ENCODE measurements at regions not wholly inside any gene's neighbourhood (a gene's known extent, or its start where the extent isn't known, plus 50 kb on each side); places are given as distances from the start of the nearest gene placed in this dataset.

GRCh38 chr2:168317282-168317681 is 69.9 kb upstream of the STK39 start:
- Mint-ChIP-seq H3K36me3 (ENCODE audit: insufficient read depth, unreplicated experiment) (no peaks in the 10 kb centered on the region), H3K9me3 (ENCODE audit: unreplicated experiment) (no peaks in the 10 kb centered on the region), H3K4me1 (ENCODE audit: low read depth, unreplicated experiment) (no peaks in the 10 kb centered on the region), H3K27me3 (ENCODE audit: insufficient read depth, unreplicated experiment) (peaks cover 3% of the 10 kb centered on the region), H3K27ac (ENCODE audit: unreplicated experiment) (no peak overlapping the region), H3K4me3 (ENCODE audit: unreplicated experiment) (no peak overlapping the region)
- intact Hi-C loops (cut with micrococcal nuclease; ENCODE audit: unreplicated experiment), result no loop called here
- BruUV-seq (replicated peaks), result no TSS peak
- Histone ChIP-seq H3K27me3 (replicated peaks; ENCODE audit: control insufficient read depth, insufficient read depth, low read length) (no peaks in the 10 kb centered on the region), H3K9me3 (no peaks in the 10 kb centered on the region), H3K4me3 (ENCODE audit: low read depth, low read length) (no peak overlapping the region), H3K36me3 (ENCODE audit: control insufficient read depth, insufficient read depth, low read length) (no peaks in the 10 kb centered on the region), H3K4me1 (no peaks in the 10 kb centered on the region)
- ChIA-PET POLR2A (no interaction called here), CTCF (no interaction called here)
- TF ChIP-seq CTCF (IDR thresholded peaks at IDR 0.05; ENCODE audit: insufficient read depth in 1 of 2, low read depth in 1 of 2, low read length in 1 of 2, severe bottlenecking in 1 of 2, unreplicated experiment in 1 of 2), result no peak
- no peak for DNase-seq

GRCh38 chr2:168320267-168320666 is 72.9 kb upstream of the STK39 start:
- Mint-ChIP-seq H3K9me3 (ENCODE audit: unreplicated experiment) (no peaks in the 10 kb centered on the region), H3K27ac (ENCODE audit: unreplicated experiment) (no peak overlapping the region), H3K27me3 (ENCODE audit: insufficient read depth, unreplicated experiment) (peaks cover 6% of the 10 kb centered on the region), H3K36me3 (ENCODE audit: insufficient read depth, unreplicated experiment) (no peaks in the 10 kb centered on the region), H3K4me1 (ENCODE audit: low read depth, unreplicated experiment) (no peaks in the 10 kb centered on the region), H3K4me3 (ENCODE audit: unreplicated experiment) (no peak overlapping the region)
- Histone ChIP-seq H3K4me1 (no peaks in the 10 kb centered on the region), H3K4me3 (ENCODE audit: low read depth, low read length) (no peak overlapping the region), H3K36me3 (ENCODE audit: control insufficient read depth, insufficient read depth, low read length) (no peaks in the 10 kb centered on the region), H3K9me3 (no peaks in the 10 kb centered on the region), H3K27me3 (replicated peaks; ENCODE audit: control insufficient read depth, insufficient read depth, low read length) (no peaks in the 10 kb centered on the region)
- intact Hi-C loops (cut with micrococcal nuclease; ENCODE audit: unreplicated experiment), result no loop called here
- ChIA-PET CTCF (interaction anchor here (1.1 kb wide), 1 partner anchor 16 kb away, joined by 5 read pairs; no protein-coding TSS in a partner anchor), POLR2A (no interaction called here)
- no peak for DNase-seq
- TF ChIP-seq CTCF (IDR thresholded peaks at IDR 0.05; ENCODE audit: insufficient read depth in 1 of 2, low read depth in 1 of 2, low read length in 1 of 2, severe bottlenecking in 1 of 2, unreplicated experiment in 1 of 2), result no peak
- BruUV-seq (replicated peaks), result no TSS peak

GRCh38 chr2:168322325-168323007 is 75.1 kb upstream of the STK39 start:
- H3K4me3 Mint-ChIP-seq (ENCODE audit: unreplicated experiment), result no peak overlapping the region
- POLR2A ChIA-PET, result interaction anchor here (0.5 kb wide), 1 partner anchor 599 kb away, joined by 5 read pairs; no protein-coding TSS in a partner anchor
- no peak for DNase-seq
- H3K27me3 Mint-ChIP-seq (ENCODE audit: insufficient read depth, unreplicated experiment), result peaks cover 6% of the 10 kb centered on the region
- BruUV-seq (replicated peaks), result no TSS peak
- CTCF ChIA-PET, result no interaction called here
- intact Hi-C loops (cut with micrococcal nuclease; ENCODE audit: unreplicated experiment), result no loop called here
- TF ChIP-seq CTCF (IDR thresholded peaks at IDR 0.05; ENCODE audit: insufficient read depth in 1 of 2, low read depth in 1 of 2, low read length in 1 of 2, severe bottlenecking in 1 of 2, unreplicated experiment in 1 of 2), result no peak
- no peaks in the 10 kb centered on the region for H3K9me3 Mint-ChIP-seq (ENCODE audit: unreplicated experiment)
- no peak overlapping the region for H3K4me3 ChIP-seq (ENCODE audit: low read depth, low read length)
- no peaks in the 10 kb centered on the region for H3K36me3 ChIP-seq (ENCODE audit: control insufficient read depth, insufficient read depth, low read length)
- H3K4me1 Mint-ChIP-seq (ENCODE audit: low read depth, unreplicated experiment), result peaks cover 7% of the 10 kb centered on the region
- H3K36me3 Mint-ChIP-seq (ENCODE audit: insufficient read depth, unreplicated experiment), result no peaks in the 10 kb centered on the region
- H3K4me1 ChIP-seq, result 0 out of 2 replicates have a peak, but pooled peaks cover 7% of the 10 kb centered on the region
- no peaks in the 10 kb centered on the region for H3K9me3 ChIP-seq
- no peak overlapping the region for H3K27ac Mint-ChIP-seq (ENCODE audit: unreplicated experiment)
- H3K27me3 ChIP-seq (replicated peaks; ENCODE audit: control insufficient read depth, insufficient read depth, low read length), result no peaks in the 10 kb centered on the region

Data from Caco-2 (cell line).